PC-9 (cell line): ENCODE measurements at regions not wholly inside any gene's neighbourhood (a gene's known extent, or its start where the extent isn't known, plus 50 kb on each side); places are given as distances from the start of the nearest gene placed in this dataset.

Experiments used
- CTCF ChIP-seq: fragments of 200-600 bp; sonication (generic); conservative IDR thresholded peaks from 2 replicates; pipeline ENCODE4 v1.6.1; 2017; ENCODE audit warnings: mixed run types, antibody characterized with exemption, mild to moderate bottlenecking, moderate library complexity
- EZH2 ChIP-seq: fragments of 200-600 bp; sonication (generic); IDR thresholded peaks from 2 replicates; pipeline ENCODE4 v1.8.0; 2017; ENCODE audit warnings: antibody characterized with exemption, low read depth

- TF ChIP-seq CTCF: no peak
- TF ChIP-seq EZH2: no peak
Measured at GRCh38 chr6:144416244-144416643, 131.1 kb downstream of the UTRN start.
